Glomerular endothelial cell (primary cell): ENCODE measurements at regions not wholly inside any gene's neighbourhood (a gene's known extent, or its start where the extent isn't known, plus 50 kb on each side); places are given as distances from the start of the nearest gene placed in this dataset.
A peak's percentile ranks its signal among the peaks of the same experiment; 100 is the strongest.
"Not testable (repeated sequence)": the region's sequence is repeated elsewhere in the genome, so short reads cannot be mapped to it uniquely, and the experiment has no call there.

Experiments used
- DNase-seq: peaks from one replicate; pipeline ENCODE4 v3.0.0-alpha.2; 2011; ENCODE audit warnings: low read depth, low spot score; ENCODE audit errors: extremely low read depth

- no peak for DNase-seq
These were observed 302.0 kb downstream of the SIPA1L2 start for GRCh38 chr1:232327899-232328298.

GRCh38 chr1:232327269-232327668 lies 302.7 kb downstream of the SIPA1L2 start:
- DNase-seq = no peak

DNA sequence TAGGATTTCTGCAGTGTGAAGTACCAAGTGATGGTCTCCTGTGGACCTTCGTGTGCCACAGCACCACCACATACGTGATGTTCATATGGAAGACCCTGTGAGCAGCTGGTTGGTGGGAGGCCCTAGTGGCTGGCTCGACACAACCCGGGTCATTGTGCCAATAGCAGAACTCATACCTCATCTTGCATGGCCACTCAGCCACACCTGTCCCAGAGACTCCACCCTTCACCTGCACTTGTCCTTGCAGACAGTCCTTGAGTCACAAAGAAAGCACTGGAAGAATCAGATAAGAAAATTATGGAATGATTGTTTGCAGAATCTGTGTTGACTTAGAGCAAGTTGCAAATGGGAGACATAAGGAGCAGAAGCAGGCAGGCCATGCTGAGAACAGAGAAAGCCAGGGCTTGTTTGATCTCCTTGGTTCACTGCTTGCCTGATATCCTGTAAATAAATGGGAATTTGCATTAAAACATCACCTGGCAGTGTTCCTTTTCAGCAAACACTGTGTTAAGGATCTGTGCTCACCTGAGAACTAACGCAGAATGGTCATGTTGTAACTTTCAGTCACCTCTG lies 307.7 kb downstream of the SIPA1L2 start:
- no peak for DNase-seq

DNA sequence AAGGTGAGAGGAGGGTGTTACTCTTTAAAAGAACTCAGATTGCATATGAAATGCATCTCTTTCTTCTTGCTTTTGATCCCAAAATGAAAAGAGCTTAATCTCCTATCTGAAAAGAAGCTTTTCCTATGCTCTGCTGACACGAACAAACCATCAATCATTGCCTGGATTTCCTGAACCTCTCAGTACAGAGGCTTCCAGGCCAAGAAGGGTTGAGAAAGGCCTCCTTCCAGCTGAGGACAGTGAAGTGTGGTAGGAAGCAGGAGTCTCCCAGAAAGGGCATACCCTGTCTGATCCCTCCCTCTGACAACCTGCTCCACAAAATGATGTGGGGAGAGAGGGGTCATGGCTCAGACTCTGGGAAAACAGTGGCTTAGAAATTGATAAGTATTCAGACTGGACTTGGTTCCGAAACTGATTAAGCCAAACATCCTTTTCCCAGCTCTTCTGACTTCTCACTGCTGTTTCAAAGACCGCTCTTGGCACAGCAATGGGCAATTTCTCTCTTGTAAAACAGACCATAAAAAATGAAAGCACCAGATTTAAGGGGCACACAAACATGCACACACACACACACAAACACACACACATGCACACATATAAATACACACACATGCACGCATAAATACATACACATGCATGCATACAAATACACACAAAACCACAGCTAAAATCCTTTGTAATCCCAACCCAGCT lies 310.3 kb downstream of the SIPA1L2 start:
- no peak for DNase-seq

- DNase-seq = no peak
These were observed 310.9 kb downstream of the SIPA1L2 start for GRCh38 chr1:232319072-232319471.

- no peak for DNase-seq
These were observed 311.8 kb downstream of the SIPA1L2 start for GRCh38 chr1:232318143-232318542.

GRCh38 chr1:232317350-232317749 lies 312.6 kb downstream of the SIPA1L2 start:
- no peak for DNase-seq

DNA sequence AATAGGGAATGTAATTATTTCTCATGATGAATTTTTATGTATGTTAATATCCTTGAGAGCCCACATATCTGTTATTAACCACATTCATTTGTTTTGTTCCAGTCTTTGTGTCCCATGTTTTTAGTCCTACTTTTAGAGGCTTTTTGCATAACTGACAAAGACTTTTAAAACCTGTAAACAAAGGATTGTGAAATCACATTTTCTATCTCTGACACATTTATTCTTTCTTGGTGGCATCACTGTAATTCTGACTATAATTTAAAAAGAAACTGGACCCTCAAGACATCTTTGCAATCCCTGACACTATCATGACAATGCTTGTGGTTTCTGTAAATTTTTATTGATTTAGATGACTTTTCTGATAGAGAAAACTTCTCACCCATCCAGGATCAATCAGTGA lies 313.1 kb downstream of the SIPA1L2 start:
- DNase-seq = no peak

- DNase-seq = not testable (repeated sequence)
These were observed 316.1 kb downstream of the SIPA1L2 start for GRCh38 chr1:232313876-232314275.

GRCh38 chr1:232310541-232310940 lies 319.4 kb downstream of the SIPA1L2 start:
- no peak for DNase-seq

GRCh38 chr1:232308616-232309015 lies 321.3 kb downstream of the SIPA1L2 start:
- no peak for DNase-seq

- no peak for DNase-seq
These were observed 322.5 kb downstream of the SIPA1L2 start for GRCh38 chr1:232307296-232308017.

- peak; percentile 22 for DNase-seq
These were observed 323.5 kb downstream of the SIPA1L2 start for GRCh38 chr1:232306269-232306961.

DNA sequence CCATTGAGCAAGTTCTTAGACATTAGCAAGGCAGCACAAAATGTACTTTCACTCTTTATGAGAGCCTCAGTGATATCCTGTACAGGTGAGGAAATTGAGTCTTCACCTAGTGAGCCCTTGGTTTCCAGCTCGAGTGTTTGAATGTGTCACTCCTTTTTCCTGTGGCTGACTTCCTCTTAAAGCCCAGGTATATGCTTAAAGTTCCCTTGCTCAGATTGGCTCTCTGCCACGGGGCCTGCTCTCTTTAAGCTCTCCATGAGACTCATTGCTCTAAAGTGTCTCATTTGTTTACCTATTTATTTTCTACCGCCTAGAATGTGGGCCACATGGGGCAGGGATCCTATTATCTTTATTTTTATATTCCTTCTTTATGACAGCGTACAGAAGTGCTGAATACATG lies 324.9 kb downstream of the SIPA1L2 start:
- DNase-seq = no peak

DNA sequence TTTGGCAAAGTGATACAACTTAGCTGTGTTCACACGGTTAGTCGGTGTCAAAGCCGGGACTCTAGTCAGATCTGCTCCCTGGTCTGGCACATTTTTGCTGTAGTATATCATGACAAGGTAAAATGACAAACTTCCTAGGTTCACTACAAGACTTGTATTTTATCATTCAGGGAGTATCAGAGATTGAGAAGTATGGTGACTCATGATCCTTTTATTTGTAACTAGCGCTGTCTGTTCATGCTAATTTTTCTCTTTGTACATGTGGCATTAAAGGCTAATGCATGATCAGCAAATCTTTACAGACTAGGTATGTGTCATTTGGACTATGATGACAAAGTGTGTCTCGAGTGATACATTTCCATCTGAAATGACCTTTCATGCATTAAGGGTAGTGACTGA lies 326.7 kb downstream of the SIPA1L2 start:
- DNase-seq = no peak

DNA sequence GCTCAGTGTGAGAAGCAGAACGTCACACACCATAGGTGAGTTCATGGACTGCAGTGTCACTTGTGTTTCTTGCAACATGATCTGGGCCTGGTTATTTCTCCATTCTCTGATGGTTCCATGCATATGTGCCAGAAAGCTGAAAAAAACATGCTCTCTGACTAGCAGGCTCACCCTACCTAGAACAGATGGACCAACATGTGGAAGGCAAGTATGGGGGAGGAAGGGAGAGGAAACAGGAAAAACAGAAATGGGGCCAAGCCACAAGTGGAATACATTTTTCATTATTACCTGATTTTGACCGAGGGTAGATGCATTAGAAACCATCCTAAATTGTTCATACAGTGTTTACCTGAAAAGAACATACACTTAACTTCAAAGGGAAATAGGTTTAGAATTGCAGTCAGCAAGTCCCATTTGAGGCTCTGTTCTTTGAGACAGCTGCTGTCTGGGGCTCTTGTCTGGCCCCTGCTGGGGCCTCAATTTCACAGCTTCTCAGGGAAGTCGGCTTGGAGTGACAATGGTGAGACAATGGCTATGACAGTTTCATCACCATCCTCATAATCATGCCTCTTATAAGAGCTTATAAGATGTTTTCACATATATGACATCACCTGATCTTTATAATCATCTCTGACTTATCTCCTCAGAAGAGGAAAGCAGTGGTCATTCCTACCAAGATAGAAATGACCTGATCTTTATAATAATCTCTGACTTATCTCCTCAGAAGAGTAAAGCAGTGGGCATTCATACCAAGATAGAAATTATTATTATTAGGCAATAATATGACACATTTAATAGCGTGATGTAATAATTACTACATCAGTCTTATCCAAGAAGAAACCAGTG lies 327.3 kb downstream of the SIPA1L2 start:
- DNase-seq = no peak

DNA sequence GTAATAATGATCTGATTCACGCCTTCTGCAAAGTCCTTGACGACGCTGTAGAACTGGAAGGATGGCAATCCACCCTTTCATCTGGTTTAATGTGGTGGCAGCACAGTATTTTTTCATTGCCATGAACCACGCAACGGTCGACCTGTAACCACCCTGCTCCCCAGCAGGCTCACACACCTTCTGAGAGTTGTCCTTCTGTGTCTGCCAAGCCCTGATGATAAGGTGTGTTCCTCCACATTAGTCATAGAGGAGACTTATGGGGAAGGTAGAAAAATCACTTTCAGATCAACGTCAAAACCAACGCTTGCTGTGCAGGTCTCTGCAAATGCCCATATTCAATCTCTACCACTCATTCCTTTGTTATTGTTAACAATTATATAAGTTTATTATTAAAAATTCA lies 328.7 kb downstream of the SIPA1L2 start:
- no peak for DNase-seq

- DNase-seq = no peak
These were observed 329.5 kb downstream of the SIPA1L2 start for GRCh38 chr1:232300466-232300865.

DNA sequence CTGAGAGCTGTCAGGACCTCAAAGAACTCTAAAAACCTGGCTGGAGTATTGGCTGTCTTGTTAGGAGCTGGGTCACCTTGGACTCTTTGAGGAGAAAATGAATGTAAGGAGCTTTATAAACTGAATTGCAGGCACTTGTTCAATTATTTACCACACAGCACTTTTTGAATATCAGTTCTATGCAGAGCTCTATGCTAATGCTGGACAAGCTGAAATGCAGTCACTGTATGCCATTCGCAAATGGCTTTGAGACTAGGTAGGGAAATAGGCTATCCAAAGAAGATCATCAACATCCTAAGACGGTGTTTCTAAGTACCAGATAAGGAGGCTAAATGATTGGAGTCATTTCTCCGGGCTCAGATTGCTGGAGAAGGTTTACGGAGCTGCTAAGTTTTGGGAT lies 333.5 kb downstream of the SIPA1L2 start:
- no peak for DNase-seq

DNA sequence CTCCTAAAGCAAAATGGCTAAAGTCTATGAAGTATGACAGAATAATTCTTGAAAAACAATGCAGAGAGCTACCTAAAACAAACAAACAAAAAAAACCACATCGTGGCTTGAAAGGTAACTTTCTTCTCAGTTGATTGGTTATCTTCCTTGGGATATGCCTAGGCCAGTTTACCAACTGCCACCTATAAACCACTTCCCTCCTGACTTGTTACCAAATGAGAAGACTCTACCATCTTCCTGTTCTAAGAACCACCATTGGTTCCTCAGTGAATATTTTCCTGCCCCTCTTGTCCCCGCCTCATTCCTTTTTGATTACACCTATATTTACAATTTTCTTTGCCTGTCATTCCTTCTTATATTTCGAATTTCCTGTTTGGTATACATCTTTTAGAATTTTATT lies 336.6 kb downstream of the SIPA1L2 start:
- DNase-seq = no peak

- DNase-seq = no peak
These were observed 337.1 kb downstream of the SIPA1L2 start for GRCh38 chr1:232292818-232293217.
